Fibroblast of lung (primary cell): ENCODE measurements at regions not wholly inside any gene's neighbourhood (a gene's known extent, or its start where the extent isn't known, plus 50 kb on each side); places are given as distances from the start of the nearest gene placed in this dataset.

ENCODE experiments used
- CTCF ChIP-seq, 2 donors: IDR thresholded peaks in 1 of 2; conservative IDR thresholded peaks in 1 of 2; 1 replicate in 1 of 2; 2 replicates in 1 of 2; pipeline ENCODE4 v1.5.1; 2011 to 2012; ENCODE audit warnings: low read length in 2 of 2, control low read depth in 1 of 2, inconsistent platforms in 1 of 2, low read depth in 1 of 2, mild to moderate bottlenecking in 1 of 2
- EZH2 ChIP-seq: IDR thresholded peaks from 2 replicates; pipeline ENCODE4 v1.5.1; 2012; ENCODE audit warnings: low read length, control low read depth, mild to moderate bottlenecking; ENCODE audit errors: missing control alignments

GRCh38 chrX:39296472-39296871 is 495.2 kb downstream of the MID1IP1 start:
- TF ChIP-seq EZH2: no peak
- TF ChIP-seq CTCF (conservative IDR thresholded peaks at IDR 0.05 in 1 of 2, IDR thresholded peaks at IDR 0.05 in 1 of 2; ENCODE audit: low read depth in 1 of 2, low read length in 2 of 2): no peak
